Fibroblast of the conjunctiva (primary cell): ENCODE measurements at regions not wholly inside any gene's neighbourhood (a gene's known extent, or its start where the extent isn't known, plus 50 kb on each side); places are given as distances from the start of the nearest gene placed in this dataset.

Experiments
- DNase-seq: peaks from one replicate; pipeline ENCODE4 v3.0.0-alpha.2; 2010; ENCODE audit warnings: low read depth

GRCh38 chr17:77380395-77381184 lies 239.8 kb downstream of the SEC14L1 start:
- no peak for DNase-seq

GRCh38 chr17:77381185-77381700 lies 240.5 kb downstream of the SEC14L1 start:
- no peak for DNase-seq

- no peak for DNase-seq
These were observed 241.0 kb downstream of the SEC14L1 start for GRCh38 chr17:77381731-77382130.

- no peak for DNase-seq
These were observed 241.7 kb downstream of the SEC14L1 start for GRCh38 chr17:77382356-77382911.

GRCh38 chr17:77382966-77383612 lies 242.3 kb downstream of the SEC14L1 start:
- peak; percentile 45 for DNase-seq

DNA sequence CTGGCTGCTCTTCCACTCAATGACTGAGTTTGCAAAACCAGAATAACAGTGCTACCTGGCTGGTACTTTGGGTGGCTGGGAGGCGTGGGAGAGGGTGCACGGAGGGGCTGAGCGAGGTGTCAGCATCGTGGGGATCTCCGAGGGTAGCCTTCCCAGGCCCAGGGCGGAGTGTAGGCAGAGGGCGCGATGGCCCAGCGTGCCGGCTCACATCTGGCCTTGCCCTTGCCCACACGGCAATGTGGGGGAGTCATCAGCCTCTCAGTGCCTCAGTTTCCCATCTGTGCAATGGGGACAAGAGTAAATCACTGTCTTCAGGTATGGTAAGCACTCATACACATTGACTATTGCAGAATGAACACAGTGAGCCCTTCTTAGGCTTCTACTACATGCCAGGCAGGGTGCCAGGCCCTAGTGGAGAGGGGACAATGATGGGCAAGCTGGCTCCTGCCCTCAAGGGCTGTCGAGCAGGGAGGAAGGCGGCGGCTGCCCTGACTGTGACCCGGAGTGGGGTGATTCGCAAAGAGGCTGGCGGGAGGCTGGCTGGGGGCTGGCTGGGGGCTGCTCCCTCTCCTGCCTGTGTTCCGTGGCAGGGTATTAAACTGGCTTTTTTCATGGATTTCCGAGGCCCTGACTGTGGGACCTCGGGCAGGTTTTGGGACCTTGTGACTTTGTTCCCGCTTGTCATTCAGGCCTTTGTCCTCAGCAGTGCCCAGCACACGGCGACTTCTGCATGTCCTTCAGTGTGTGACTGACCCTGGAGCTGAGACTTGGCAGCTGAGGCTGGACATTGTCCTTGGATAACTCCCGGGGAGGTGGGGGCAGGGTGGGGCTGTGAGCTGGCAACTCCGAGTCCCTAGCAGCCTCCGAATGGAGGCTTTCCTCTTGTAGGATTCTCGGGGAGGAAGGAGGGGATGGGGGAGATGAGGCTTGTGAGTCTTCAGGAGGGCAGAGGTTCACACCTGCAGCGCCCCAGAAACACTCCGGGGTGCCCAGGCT lies 243.1 kb downstream of the SEC14L1 start:
- DNase-seq: no peak

DNA sequence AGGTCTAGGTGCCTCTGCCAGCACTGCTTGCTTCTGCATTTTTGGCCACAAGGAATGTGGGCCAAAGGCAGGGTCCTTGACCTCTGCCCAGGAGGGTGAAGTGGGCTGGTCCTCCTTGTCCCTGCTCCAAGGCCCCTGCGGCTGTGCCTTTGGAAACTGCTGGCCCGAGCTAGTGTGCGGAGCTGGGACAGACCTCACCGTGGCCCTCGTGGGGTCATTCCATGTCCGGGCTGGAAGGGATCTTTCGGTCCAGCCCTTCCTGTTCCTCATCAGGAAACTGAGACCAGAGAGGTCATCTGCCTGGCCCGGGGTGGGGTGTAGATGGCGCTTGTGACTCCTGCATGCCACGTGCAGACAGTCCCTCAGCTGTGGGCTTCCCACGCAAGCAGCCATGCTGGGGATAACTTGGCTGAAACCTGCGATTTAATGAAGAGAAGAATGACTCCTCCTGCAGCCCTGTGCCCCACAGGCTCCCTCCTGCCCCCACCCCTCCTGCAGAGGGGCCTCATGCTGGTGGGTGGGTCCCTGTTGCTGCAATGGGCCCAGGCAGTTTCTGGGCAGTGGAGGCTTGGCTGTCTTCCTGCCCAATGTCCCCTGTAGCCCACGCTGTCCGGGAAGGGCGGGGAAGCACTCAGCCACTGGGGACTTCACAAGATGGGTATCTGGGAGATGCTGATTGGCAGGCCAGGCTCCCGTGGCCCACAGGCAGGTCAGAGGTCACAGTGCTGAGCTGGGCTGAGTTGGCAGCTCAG lies 245.2 kb downstream of the SEC14L1 start:
- DNase-seq: peak; percentile 77

- DNase-seq: no peak
These were observed 245.9 kb downstream of the SEC14L1 start for GRCh38 chr17:77386502-77387192.

DNA sequence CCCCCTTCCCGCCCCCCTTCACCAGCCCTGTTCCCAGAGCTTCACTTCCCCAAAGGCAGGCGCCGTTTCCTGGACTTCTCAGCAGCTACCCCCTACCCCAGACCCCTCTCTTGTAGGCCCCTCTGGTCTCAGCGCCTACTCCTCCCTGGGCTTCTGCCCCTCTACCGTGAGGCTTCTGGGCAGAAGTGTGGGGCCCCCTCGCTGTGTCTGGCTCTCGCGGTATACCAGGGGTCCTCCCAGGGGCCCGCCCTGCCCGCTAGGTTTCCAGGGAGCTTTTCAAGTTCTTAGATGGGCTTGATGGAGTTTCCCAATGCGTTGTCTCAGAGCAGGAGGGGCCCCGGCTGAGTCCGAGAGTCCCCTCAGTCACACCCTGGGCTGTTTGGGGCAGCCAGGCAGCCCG lies 247.1 kb downstream of the SEC14L1 start:
- no peak for DNase-seq

DNA sequence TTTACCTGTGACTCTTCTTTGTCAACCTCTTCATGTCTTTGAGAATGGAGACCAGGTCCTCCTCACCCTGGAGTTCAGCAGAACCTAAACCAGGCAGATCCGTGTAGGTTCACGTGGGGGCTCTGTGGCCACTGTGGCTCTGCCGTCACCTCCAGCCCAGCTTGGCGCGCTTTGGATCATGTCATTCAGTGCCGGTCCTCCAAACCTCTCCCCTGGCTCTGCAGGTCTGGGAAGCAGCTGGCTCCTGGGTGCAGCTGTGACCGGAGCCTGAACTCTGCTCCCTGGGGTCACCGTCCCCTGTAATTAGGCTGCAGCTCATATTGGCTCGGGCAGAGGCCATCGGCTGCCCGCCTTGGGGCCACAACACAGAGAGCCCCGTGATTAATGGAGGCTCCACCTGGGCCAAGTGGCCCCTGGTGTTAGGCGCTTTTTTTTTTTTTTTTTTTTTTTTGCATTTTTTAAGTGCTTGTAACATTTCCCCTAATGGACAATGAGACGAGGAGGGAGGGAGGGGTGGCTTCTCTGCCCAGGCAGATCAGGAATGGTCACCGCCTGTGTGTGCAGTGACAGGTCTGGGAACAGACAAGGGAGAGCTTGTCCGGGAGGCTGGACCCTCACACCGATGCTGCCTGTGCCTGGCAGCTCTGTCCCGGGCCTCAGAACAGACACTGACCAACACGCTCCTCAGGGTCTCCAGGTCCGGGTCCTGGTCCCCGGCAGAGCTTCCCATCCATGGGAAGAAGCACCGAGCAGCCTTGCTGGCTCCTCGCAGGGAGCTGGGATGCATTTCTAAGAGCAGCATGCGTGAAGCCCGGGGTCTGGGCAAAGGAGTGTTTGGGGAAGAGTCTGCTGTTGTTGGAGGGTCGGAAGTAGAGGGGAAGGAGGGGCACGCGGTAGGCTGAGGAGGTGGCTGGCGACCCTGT lies 247.9 kb downstream of the SEC14L1 start:
- no peak for DNase-seq

DNA sequence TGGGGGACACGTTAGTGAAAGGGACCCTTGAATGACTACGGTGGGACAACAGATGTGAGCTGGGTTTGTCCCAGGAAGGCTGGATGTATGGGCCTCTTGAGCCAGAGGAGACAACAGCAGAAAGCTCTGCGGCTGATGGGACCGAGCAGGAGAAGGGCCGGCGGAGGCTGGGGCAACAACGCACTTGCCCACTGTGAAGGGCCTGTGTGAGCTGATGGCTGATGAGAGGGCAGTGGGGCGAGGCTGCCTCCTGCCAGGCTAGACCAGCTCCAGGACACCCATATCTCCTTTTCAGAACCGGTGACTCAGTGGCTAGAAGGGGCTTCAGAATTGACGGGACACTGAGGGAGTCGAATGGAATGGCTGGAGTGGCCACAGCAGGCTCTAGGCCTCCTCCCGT lies 250.1 kb downstream of the SEC14L1 start:
- no peak for DNase-seq

- peak; percentile 92 for DNase-seq
These were observed 251.1 kb downstream of the SEC14L1 start for GRCh38 chr17:77391668-77392375.

DNA sequence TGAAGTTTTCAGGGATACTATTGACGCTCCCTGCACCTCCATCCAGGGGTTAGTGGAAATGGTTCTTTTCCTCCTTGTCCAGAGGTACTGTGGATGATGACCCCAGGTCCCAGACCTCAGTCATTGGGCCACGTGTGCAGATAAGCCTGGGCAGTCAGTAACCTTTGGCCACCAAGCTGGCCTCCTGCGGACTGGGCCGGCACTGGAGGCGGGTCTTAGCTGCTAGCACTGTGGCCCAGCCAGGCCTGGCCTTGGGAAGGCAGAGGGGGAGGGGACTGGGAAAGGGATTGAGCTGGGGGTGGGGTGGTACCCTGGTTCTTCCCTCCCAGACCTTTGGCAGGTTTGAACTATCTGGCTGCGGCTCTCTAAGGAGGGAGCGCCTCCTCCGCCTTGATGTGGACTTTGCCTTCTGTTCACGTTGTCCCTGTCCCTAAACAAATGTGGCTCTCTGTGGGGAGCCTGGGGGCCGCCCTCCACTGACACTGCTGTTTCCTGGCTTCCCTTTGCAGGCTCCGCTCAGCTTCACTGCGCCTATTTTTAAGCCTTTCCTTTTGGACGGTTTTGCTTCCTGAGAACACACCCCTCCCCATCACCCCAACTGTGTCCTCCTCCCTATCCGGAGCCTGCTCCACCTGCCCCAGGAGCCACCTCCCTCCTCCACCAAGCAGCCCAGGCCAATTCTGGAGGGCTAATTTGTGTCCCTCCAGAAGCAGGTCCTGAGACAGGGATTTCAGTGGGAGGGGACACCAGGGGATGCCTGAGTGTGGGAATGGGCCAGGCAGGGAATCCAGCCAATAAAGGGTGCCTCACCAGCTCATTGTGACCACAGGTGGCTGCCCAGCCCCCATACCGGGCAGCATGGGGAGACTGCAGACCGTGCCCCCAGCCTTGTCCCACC lies 251.9 kb downstream of the SEC14L1 start:
- DNase-seq: no peak

DNA sequence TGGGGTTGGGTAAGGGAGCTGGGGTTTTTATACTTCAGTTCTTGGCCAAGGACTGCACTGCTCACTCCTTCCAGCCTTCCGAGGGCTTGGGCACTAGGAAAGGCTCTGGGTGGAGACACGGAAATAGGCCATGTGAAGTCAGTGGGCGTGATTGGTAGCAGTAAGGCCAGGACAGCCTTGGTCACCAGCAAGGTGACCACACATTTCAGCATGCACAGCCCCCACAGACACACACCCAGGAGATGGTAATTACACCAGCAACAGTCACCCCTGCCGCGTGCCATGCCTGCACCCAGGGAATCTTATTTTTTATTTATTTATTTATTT lies 252.5 kb downstream of the SEC14L1 start:
- DNase-seq: no peak

- DNase-seq: no peak
These were observed 253.2 kb downstream of the SEC14L1 start for GRCh38 chr17:77393867-77394539.

DNA sequence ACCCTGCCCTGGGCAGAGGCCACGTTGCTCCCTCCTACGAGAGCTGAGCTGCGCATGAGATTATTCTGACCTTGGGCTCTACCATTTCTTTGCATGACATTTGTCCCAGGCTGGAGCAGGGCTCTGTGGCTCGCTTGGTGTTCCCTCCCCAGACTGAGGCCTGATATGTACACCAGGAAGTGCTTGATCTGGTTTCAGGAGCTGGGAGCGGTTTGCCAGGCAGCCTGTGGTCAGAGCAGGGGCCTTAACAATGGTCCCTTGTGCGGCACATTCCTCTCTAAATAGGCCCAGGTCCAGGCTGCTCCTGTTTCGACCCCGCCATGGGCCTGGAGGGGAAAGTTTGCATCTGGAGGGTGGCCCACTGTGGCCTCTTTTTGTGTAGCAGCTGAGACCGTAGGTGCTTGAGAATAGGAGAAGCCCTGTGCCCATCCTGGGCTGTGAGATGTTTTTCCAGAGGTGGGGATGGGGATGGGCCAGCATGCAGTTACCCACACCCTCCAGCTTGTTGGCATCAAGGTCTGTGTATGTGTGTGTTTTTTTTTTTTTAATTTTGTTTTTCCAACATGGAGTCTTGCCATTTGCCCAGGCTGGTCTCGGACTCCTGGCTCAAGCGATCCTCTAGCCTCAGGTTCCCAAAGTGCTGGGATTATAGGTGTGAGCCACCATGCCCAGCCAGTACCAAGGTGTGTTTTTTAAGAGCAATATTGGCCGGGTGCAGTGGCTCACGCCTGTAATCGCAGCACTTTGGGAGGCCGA lies 253.9 kb downstream of the SEC14L1 start:
- DNase-seq: no peak
